ENCODE measurements at regions not wholly inside any gene's neighbourhood (a gene's known extent, or its start where the extent isn't known, plus 50 kb on each side); places are given as distances from the start of the nearest gene placed in this dataset.

DNA sequence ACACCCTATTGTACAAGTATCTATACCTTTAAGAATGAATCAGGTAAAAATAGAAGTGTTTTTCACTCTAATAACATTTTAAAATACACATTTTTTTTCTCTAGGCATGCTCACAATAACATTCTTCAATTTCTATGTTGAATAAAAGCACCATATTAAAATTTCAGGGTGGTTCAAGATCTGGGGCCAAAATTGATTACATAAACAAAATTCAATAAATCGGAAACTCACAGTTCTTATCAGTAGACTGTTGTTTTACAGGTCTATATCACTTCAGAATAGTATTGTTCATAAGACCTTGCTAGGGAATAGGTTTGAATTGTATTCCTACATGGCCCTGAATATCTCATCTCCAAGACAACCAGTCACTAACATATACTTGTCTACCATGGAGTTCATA, 634.0 kb downstream of the SPOCK3 start:
- Histone ChIP-seq H3K27ac (ENCODE audit: low read length) (no peak overlapping the region), H3K4me3 (ENCODE audit: low read length) (no peak overlapping the region), H3K4me1 (ENCODE audit: control insufficient read depth, insufficient read depth, low read length) (no peaks in the 10 kb centered on the region), H3K9me3 (ENCODE audit: control insufficient read depth, low read depth, low read length) (no peaks in the 10 kb centered on the region), H3K27me3 (ENCODE audit: control insufficient read depth, insufficient read depth, low read length) (no peaks in the 10 kb centered on the region), H3K36me3 (ENCODE audit: control insufficient read depth, insufficient read depth, low read length) (no peaks in the 10 kb centered on the region)
- WGBS (ENCODE audit: insufficient coverage, low lambda C conversion rate) = 100% methylated on average over 1 of the region's 1 CpG
- no peak for DNase-seq

GRCh38 chr4:166602068-166602467, 632.2 kb downstream of the SPOCK3 start:
- WGBS (ENCODE audit: insufficient coverage, low lambda C conversion rate) = no CpG with 5 or more reads among the region's 8 CpGs
- H3K27ac ChIP-seq (ENCODE audit: low read length) = no peak overlapping the region
- no peak overlapping the region for H3K4me3 ChIP-seq (ENCODE audit: low read length)
- no peaks in the 10 kb centered on the region for H3K36me3 ChIP-seq (ENCODE audit: control insufficient read depth, insufficient read depth, low read length)
- H3K4me1 ChIP-seq (ENCODE audit: control insufficient read depth, insufficient read depth, low read length) = no peaks in the 10 kb centered on the region
- peak in 1 of 2 donors; percentile 1 for DNase-seq
- H3K27me3 ChIP-seq (ENCODE audit: control insufficient read depth, insufficient read depth, low read length) = no peaks in the 10 kb centered on the region
- H3K9me3 ChIP-seq (ENCODE audit: control insufficient read depth, low read depth, low read length) = no peaks in the 10 kb centered on the region

DNA sequence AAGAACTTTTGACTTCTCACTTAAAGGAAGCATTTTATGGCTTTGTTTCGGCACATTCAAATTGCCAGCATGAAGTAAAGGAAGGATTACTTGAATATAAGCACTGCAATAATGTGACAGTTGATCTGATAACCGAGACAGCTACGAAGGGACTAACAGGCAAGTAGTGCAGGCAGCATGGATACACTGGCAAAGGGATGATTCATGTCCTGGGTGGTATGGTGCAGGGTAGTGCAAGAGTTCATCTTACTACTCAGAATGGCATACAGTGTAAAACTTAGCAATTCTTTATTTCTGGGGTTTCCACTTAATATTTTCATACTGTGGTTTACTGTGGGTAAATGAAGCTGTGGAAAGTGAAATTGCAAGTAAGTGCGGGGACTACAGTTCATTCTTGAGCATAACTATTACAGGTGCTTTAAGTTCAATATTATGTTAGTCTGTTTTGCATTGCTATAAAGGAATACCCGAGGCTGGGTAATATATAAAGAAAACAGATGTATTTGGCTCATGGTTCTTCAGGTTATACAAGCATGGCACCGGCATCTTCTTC, 611.8 kb downstream of the SPOCK3 start:
- 100% methylated on average over 1 of the region's 6 CpGs for WGBS (ENCODE audit: insufficient coverage, low lambda C conversion rate)
- H3K27me3 ChIP-seq (ENCODE audit: control insufficient read depth, insufficient read depth, low read length) = no peaks in the 10 kb centered on the region

GRCh38 chr4:166625018-166625637, 609.2 kb downstream of the SPOCK3 start:
- no peak overlapping the region for H3K4me3 ChIP-seq (ENCODE audit: low read length)
- no peaks in the 10 kb centered on the region for H3K36me3 ChIP-seq (ENCODE audit: control insufficient read depth, insufficient read depth, low read length)
- no CpG with 5 or more reads among the region's 1 CpG for WGBS (ENCODE audit: insufficient coverage, low lambda C conversion rate)
- no peaks in the 10 kb centered on the region for H3K27me3 ChIP-seq (ENCODE audit: control insufficient read depth, insufficient read depth, low read length)
- no peaks in the 10 kb centered on the region for H3K4me1 ChIP-seq (ENCODE audit: control insufficient read depth, insufficient read depth, low read length)
- H3K9me3 ChIP-seq (ENCODE audit: control insufficient read depth, low read depth, low read length) = no peaks in the 10 kb centered on the region
- H3K27ac ChIP-seq (ENCODE audit: low read length) = no peak overlapping the region
- DNase-seq = no peak

More for the DNA sequence above, 611.8 kb downstream of the SPOCK3 start:
- Histone ChIP-seq H3K36me3 (ENCODE audit: control insufficient read depth, insufficient read depth, low read length) (no peaks in the 10 kb centered on the region), H3K9me3 (ENCODE audit: control insufficient read depth, low read depth, low read length) (no peaks in the 10 kb centered on the region), H3K4me1 (ENCODE audit: control insufficient read depth, insufficient read depth, low read length) (no peaks in the 10 kb centered on the region), H3K4me3 (ENCODE audit: low read length) (no peak overlapping the region), H3K27ac (ENCODE audit: low read length) (no peak overlapping the region)
- no peak for DNase-seq

DNA sequence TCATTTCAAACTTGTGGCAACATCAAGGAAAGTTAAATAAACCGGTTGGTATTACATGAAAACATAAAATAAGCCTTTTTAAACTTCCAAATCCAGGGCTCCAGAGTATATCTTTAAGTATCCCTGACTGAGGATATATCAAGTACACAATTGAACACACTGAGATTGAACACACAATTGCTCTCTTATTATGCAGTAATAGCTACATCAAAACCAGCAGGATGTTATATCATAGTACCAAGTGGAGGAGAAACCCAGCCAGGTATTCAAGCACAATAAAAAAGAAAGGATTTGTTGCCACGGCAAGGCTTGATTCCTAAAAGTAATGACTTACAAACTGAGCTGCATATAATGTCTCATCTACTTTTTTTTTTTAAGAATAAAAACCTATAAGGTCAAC, 605.8 kb downstream of the SPOCK3 start:
- WGBS (ENCODE audit: insufficient coverage, low lambda C conversion rate) = no CpG with 5 or more reads among the region's 2 CpGs
- H3K9me3 ChIP-seq (ENCODE audit: control insufficient read depth, low read depth, low read length) = no peaks in the 10 kb centered on the region

DNA sequence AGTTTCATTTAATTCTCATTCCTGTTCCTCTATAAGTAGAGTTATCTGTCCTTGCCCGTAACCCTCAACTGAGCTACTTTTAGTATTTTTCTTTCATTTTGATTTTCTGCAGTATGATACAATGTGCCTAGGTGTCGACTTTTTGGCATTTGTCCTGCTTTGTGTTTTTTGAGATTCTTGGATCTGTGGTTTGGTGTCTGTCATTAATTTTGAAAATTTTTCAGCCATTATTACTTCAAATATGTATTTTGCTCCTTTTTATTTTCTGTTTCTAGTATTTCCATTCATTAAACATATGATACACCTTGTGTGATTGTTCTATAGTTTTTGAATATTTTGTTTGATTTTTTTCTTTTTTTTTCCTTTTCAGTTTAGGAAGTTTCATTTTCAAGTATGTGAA, 598.9 kb downstream of the SPOCK3 start:
- no peak overlapping the region for H3K27ac ChIP-seq (ENCODE audit: low read length)
- WGBS (ENCODE audit: insufficient coverage, low lambda C conversion rate) = no CpG with 5 or more reads among the region's 2 CpGs
- no peaks in the 10 kb centered on the region for H3K4me1 ChIP-seq (ENCODE audit: control insufficient read depth, insufficient read depth, low read length)
- no peak overlapping the region for H3K4me3 ChIP-seq (ENCODE audit: low read length)
- DNase-seq = no peak
- H3K9me3 ChIP-seq (ENCODE audit: control insufficient read depth, low read depth, low read length) = no peaks in the 10 kb centered on the region
- no peaks in the 10 kb centered on the region for H3K27me3 ChIP-seq (ENCODE audit: control insufficient read depth, insufficient read depth, low read length)
- H3K36me3 ChIP-seq (ENCODE audit: control insufficient read depth, insufficient read depth, low read length) = no peaks in the 10 kb centered on the region

More for the DNA sequence above, 605.8 kb downstream of the SPOCK3 start:
- Histone ChIP-seq H3K36me3 (ENCODE audit: control insufficient read depth, insufficient read depth, low read length) (no peaks in the 10 kb centered on the region), H3K27ac (ENCODE audit: low read length) (no peak overlapping the region), H3K4me1 (ENCODE audit: control insufficient read depth, insufficient read depth, low read length) (no peaks in the 10 kb centered on the region), H3K27me3 (ENCODE audit: control insufficient read depth, insufficient read depth, low read length) (no peaks in the 10 kb centered on the region), H3K4me3 (ENCODE audit: low read length) (no peak overlapping the region)
- DNase-seq = no peak

DNA sequence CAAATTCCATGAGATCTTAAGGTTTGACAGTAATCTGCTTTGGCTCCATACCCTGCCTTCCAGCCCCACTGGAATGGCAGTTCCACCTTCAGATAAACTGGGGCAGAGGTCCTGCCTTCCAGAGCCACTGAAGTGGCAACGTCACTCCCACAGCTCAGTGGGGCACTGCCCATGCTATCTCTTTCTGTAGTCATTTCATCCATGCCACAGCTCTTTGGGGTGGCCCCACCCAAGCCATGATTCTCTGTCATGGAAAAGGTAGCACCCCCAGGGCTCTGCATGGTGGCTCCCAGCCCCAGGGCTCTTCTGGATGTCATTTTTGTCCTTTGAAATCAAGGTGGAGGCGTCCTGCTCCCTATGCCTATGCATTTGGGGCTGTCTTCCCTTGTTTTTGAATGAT, 596.5 kb downstream of the SPOCK3 start:
- Histone ChIP-seq H3K27ac (ENCODE audit: low read length) (no peak overlapping the region), H3K4me1 (ENCODE audit: control insufficient read depth, insufficient read depth, low read length) (no peaks in the 10 kb centered on the region), H3K9me3 (ENCODE audit: control insufficient read depth, low read depth, low read length) (no peaks in the 10 kb centered on the region), H3K36me3 (ENCODE audit: control insufficient read depth, insufficient read depth, low read length) (no peaks in the 10 kb centered on the region), H3K27me3 (ENCODE audit: control insufficient read depth, insufficient read depth, low read length) (no peaks in the 10 kb centered on the region), H3K4me3 (ENCODE audit: low read length) (no peak overlapping the region)
- WGBS (ENCODE audit: insufficient coverage, low lambda C conversion rate) = no CpG with 5 or more reads among the region's 2 CpGs
- no peak for DNase-seq

GRCh38 chr4:166655231-166655630, 579.1 kb downstream of the SPOCK3 start:
- Histone ChIP-seq H3K27me3 (ENCODE audit: control insufficient read depth, insufficient read depth, low read length) (no peaks in the 10 kb centered on the region), H3K4me3 (ENCODE audit: low read length) (no peak overlapping the region), H3K9me3 (ENCODE audit: control insufficient read depth, low read depth, low read length) (no peaks in the 10 kb centered on the region), H3K36me3 (ENCODE audit: control insufficient read depth, insufficient read depth, low read length) (no peaks in the 10 kb centered on the region), H3K27ac (ENCODE audit: low read length) (no peak overlapping the region), H3K4me1 (ENCODE audit: control insufficient read depth, insufficient read depth, low read length) (no peaks in the 10 kb centered on the region)
- WGBS (ENCODE audit: insufficient coverage, low lambda C conversion rate) = no CpG with 5 or more reads among the region's 1 CpG
- no peak for DNase-seq

- no peak for DNase-seq
- no peaks in the 10 kb centered on the region for H3K27me3 ChIP-seq (ENCODE audit: control insufficient read depth, insufficient read depth, low read length)
- no peaks in the 10 kb centered on the region for H3K4me1 ChIP-seq (ENCODE audit: control insufficient read depth, insufficient read depth, low read length)
- H3K36me3 ChIP-seq (ENCODE audit: control insufficient read depth, insufficient read depth, low read length) = no peaks in the 10 kb centered on the region
- no peak overlapping the region for H3K4me3 ChIP-seq (ENCODE audit: low read length)
- H3K27ac ChIP-seq (ENCODE audit: low read length) = no peak overlapping the region
- WGBS (ENCODE audit: insufficient coverage, low lambda C conversion rate) = 78% methylated on average over 1 of the region's 5 CpGs
- H3K9me3 ChIP-seq (ENCODE audit: control insufficient read depth, low read depth, low read length) = no peaks in the 10 kb centered on the region
Observed at GRCh38 chr4:166655705-166656104, 578.6 kb downstream of the SPOCK3 start.

DNA sequence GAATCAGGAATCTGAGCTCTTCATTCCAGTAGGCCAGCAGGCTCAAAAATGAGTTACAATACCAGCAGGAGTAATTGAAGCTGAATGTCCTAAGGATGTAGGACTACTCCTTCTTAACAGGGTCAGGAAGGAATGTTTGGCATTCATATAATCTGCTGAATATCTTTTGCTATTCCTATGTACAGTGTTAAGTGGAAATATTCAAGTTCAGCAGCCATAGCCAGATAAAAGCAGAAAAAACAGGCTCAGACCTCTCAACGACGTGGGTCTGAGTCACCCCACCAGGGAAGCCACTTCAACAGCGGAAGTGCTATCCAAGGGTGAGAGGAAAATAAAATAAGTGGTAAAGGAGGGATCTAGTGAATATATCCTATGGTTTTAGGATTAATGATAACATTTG, 577.0 kb downstream of the SPOCK3 start:
- H3K36me3 ChIP-seq (ENCODE audit: control insufficient read depth, insufficient read depth, low read length) = no peaks in the 10 kb centered on the region
- H3K27me3 ChIP-seq (ENCODE audit: control insufficient read depth, insufficient read depth, low read length) = no peaks in the 10 kb centered on the region
- no peak overlapping the region for H3K4me3 ChIP-seq (ENCODE audit: low read length)
- H3K9me3 ChIP-seq (ENCODE audit: control insufficient read depth, low read depth, low read length) = no peaks in the 10 kb centered on the region
- H3K4me1 ChIP-seq (ENCODE audit: control insufficient read depth, insufficient read depth, low read length) = no peaks in the 10 kb centered on the region
- no peak for DNase-seq
- H3K27ac ChIP-seq (ENCODE audit: low read length) = no peak overlapping the region
- WGBS (ENCODE audit: insufficient coverage, low lambda C conversion rate) = 100% methylated on average over 1 of the region's 3 CpGs

- Histone ChIP-seq H3K27ac (ENCODE audit: low read length) (no peak overlapping the region), H3K36me3 (ENCODE audit: control insufficient read depth, insufficient read depth, low read length) (no peaks in the 10 kb centered on the region), H3K4me1 (ENCODE audit: control insufficient read depth, insufficient read depth, low read length) (no peaks in the 10 kb centered on the region), H3K27me3 (ENCODE audit: control insufficient read depth, insufficient read depth, low read length) (no peaks in the 10 kb centered on the region), H3K9me3 (ENCODE audit: control insufficient read depth, low read depth, low read length) (no peaks in the 10 kb centered on the region), H3K4me3 (ENCODE audit: low read length) (no peak overlapping the region)
- 40% methylated on average over 1 of the region's 1 CpG for WGBS (ENCODE audit: insufficient coverage, low lambda C conversion rate)
- DNase-seq = no peak
Observed at GRCh38 chr4:166658585-166658984, 575.7 kb downstream of the SPOCK3 start.
